HG03354 (cell line): ENCODE measurements at regions not wholly inside any gene's neighbourhood (a gene's known extent, or its start where the extent isn't known, plus 50 kb on each side); places are given as distances from the start of the nearest gene placed in this dataset.
A peak's percentile ranks its signal among the peaks of the same experiment; 100 is the strongest.
"Not testable (repeated sequence)": the region's sequence is repeated elsewhere in the genome, so short reads cannot be mapped to it uniquely, and the experiment has no call there.

Experiments used
- ATAC-seq: cut with Tn5 transposase; IDR thresholded peaks from one replicate; pipeline ENCODE4 v1.9.1; 2021; ENCODE audit warnings: mild to moderate bottlenecking; ENCODE audit not compliant: unreplicated experiment, poor library complexity, severe bottlenecking

DNA sequence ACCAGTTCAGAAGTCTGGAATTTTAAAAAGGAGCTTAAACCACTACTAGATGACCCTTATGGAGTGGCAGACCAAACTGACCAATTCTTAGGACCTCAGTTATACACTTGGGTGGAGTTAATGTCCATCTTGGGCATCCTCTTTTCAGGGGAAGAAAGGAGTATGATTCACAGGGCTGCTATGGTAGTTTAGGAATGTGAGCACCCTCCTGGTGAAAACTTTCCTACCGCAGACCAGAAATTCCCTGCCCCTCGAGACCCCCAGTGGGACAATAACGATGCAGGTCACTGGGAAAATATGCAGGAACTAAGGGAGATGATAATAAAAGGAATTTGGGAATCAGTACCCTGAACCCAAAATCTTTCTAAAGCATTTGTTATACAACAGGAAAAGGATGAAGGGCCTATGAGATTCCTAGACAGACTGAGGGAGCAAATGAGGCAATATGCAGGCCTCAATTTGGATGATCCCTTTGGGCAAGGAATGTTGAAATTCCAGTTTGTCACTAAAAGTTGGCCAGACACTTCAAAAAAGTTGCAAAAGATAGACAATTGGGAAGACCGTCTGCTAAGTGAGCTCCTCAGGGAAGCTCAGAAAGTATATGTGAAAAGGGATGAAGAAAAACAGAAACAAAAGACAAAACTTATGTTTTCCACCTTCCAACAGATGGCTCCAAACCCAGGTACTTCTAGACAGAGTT is 52.4 kb upstream of the ANKRD10 start:
- not testable (repeated sequence) for ATAC-seq

- no peak for ATAC-seq
Observed at GRCh38 chr13:110965755-110966134, 50.9 kb upstream of the ANKRD10 start.

GRCh38 chr13:110965038-110965754 is 50.3 kb upstream of the ANKRD10 start:
- peak; percentile 94 for ATAC-seq
